Activated naive CD8-positive, alpha-beta T cell treated with anti-CD3 and anti-CD28 coated beads, Interleukin-2, amount 50 U/mL, for 24 hours (primary cell): ENCODE measurements at regions not wholly inside any gene's neighbourhood (a gene's known extent, or its start where the extent isn't known, plus 50 kb on each side); places are given as distances from the start of the nearest gene placed in this dataset.

ENCODE experiments used
- ATAC-seq: fragments of 150-1000 bp; cut with Tn5 transposase; one replicate; pipeline ENCODE4 v1.10.0; 2021
- DNase-seq: peaks from one replicate; pipeline ENCODE4 v3.0.0; 2021
- H3K27ac Mint-ChIP-seq: one replicate; pipeline ENCODE4 v1.8.0; 2021; ENCODE audit warnings: mild to moderate bottlenecking, mixed read lengths
- H3K27me3 Mint-ChIP-seq: one replicate; pipeline ENCODE4 v1.8.0; 2021; ENCODE audit warnings: mixed read lengths
- H3K36me3 Mint-ChIP-seq: one replicate; pipeline ENCODE4 v1.8.0; 2021; ENCODE audit warnings: low read depth, mixed read lengths
- H3K4me1 Mint-ChIP-seq: one replicate; pipeline ENCODE4 v1.8.0; 2021; ENCODE audit warnings: mixed read lengths
- H3K4me3 Mint-ChIP-seq: one replicate; pipeline ENCODE4 v1.8.0; 2021; ENCODE audit warnings: mild to moderate bottlenecking, moderate library complexity, mixed read lengths
- H3K9me3 Mint-ChIP-seq: one replicate; pipeline ENCODE4 v1.8.0; 2021; ENCODE audit warnings: mixed read lengths

GRCh38 chr2:12603781-12604295, 112.9 kb upstream of the TRIB2 start:
- no peak for ATAC-seq
- Mint-ChIP-seq H3K4me3 (no peak overlapping the region), H3K4me1 (peaks cover 23% of the 10 kb centered on the region), H3K9me3 (no peaks in the 10 kb centered on the region), H3K27me3 (peaks cover 3% of the 10 kb centered on the region), H3K27ac (no peak overlapping the region), H3K36me3 (no peaks in the 10 kb centered on the region)
- no peak for DNase-seq

GRCh38 chr2:12604341-12604740, 112.4 kb upstream of the TRIB2 start:
- no peak for ATAC-seq
- Mint-ChIP-seq H3K36me3 (no peaks in the 10 kb centered on the region), H3K4me1 (peaks cover 23% of the 10 kb centered on the region), H3K27me3 (peaks cover 3% of the 10 kb centered on the region), H3K4me3 (no peak overlapping the region), H3K9me3 (no peaks in the 10 kb centered on the region), H3K27ac (no peak overlapping the region)
- DNase-seq: no peak

GRCh38 chr2:12605366-12605765, 111.4 kb upstream of the TRIB2 start:
- Mint-ChIP-seq H3K4me3 (no peak overlapping the region), H3K27me3 (peaks cover 3% of the 10 kb centered on the region), H3K27ac (no peak overlapping the region), H3K36me3 (no peaks in the 10 kb centered on the region), H3K4me1 (peaks cover 23% of the 10 kb centered on the region), H3K9me3 (peaks cover 3% of the 10 kb centered on the region)
- ATAC-seq: no peak
- no peak for DNase-seq

GRCh38 chr2:12605936-12606335, 110.8 kb upstream of the TRIB2 start:
- ATAC-seq: no peak
- H3K36me3 Mint-ChIP-seq: no peaks in the 10 kb centered on the region
- H3K9me3 Mint-ChIP-seq: peaks cover 6% of the 10 kb centered on the region
- DNase-seq: no peak
- no peak overlapping the region for H3K4me3 Mint-ChIP-seq
- peaks cover 23% of the 10 kb centered on the region for H3K4me1 Mint-ChIP-seq
- peaks cover 3% of the 10 kb centered on the region for H3K27me3 Mint-ChIP-seq
- no peak overlapping the region for H3K27ac Mint-ChIP-seq

- H3K27me3 Mint-ChIP-seq: peaks cover 3% of the 10 kb centered on the region
- no peaks in the 10 kb centered on the region for H3K36me3 Mint-ChIP-seq
- H3K4me1 Mint-ChIP-seq: peaks cover 23% of the 10 kb centered on the region
- no peak overlapping the region for H3K4me3 Mint-ChIP-seq
- DNase-seq (no peak), ATAC-seq (peak; percentile 41)
- H3K9me3 Mint-ChIP-seq: peaks cover 6% of the 10 kb centered on the region
- no peak overlapping the region for H3K27ac Mint-ChIP-seq
Observed at GRCh38 chr2:12606472-12607000, 110.2 kb upstream of the TRIB2 start.

GRCh38 chr2:12607971-12608370, 108.8 kb upstream of the TRIB2 start:
- Mint-ChIP-seq H3K9me3 (peaks cover 6% of the 10 kb centered on the region), H3K27ac (peak overlapping the region; percentile 13), H3K27me3 (peaks cover 3% of the 10 kb centered on the region), H3K4me1 (peaks cover 27% of the 10 kb centered on the region), H3K4me3 (no peak overlapping the region), H3K36me3 (no peaks in the 10 kb centered on the region)
- ATAC-seq (peak; percentile 98), DNase-seq (no peak)

GRCh38 chr2:12610314-12610713, 106.4 kb upstream of the TRIB2 start:
- no peaks in the 10 kb centered on the region for H3K36me3 Mint-ChIP-seq
- H3K4me3 Mint-ChIP-seq: no peak overlapping the region
- H3K27me3 Mint-ChIP-seq: no peaks in the 10 kb centered on the region
- H3K27ac Mint-ChIP-seq: no peak overlapping the region
- H3K4me1 Mint-ChIP-seq: peaks cover 27% of the 10 kb centered on the region
- DNase-seq (no peak), ATAC-seq (no peak)
- H3K9me3 Mint-ChIP-seq: peaks cover 6% of the 10 kb centered on the region

GRCh38 chr2:12612168-12612567, 104.6 kb upstream of the TRIB2 start:
- ATAC-seq (no peak), DNase-seq (no peak)
- H3K4me1 Mint-ChIP-seq: peaks cover 27% of the 10 kb centered on the region
- no peak overlapping the region for H3K27ac Mint-ChIP-seq
- H3K36me3 Mint-ChIP-seq: no peaks in the 10 kb centered on the region
- no peaks in the 10 kb centered on the region for H3K27me3 Mint-ChIP-seq
- peaks cover 8% of the 10 kb centered on the region for H3K9me3 Mint-ChIP-seq
- H3K4me3 Mint-ChIP-seq: no peak overlapping the region

- peaks cover 10% of the 10 kb centered on the region for H3K9me3 Mint-ChIP-seq
- no peaks in the 10 kb centered on the region for H3K36me3 Mint-ChIP-seq
- H3K27me3 Mint-ChIP-seq: no peaks in the 10 kb centered on the region
- DNase-seq (no peak), ATAC-seq (no peak)
- H3K27ac Mint-ChIP-seq: no peak overlapping the region
- H3K4me1 Mint-ChIP-seq: peaks cover 26% of the 10 kb centered on the region
- no peak overlapping the region for H3K4me3 Mint-ChIP-seq
Observed at GRCh38 chr2:12612671-12613070, 104.1 kb upstream of the TRIB2 start.

GRCh38 chr2:12613137-12613835, 103.5 kb upstream of the TRIB2 start:
- H3K4me3 Mint-ChIP-seq: no peak overlapping the region
- H3K27ac Mint-ChIP-seq: no peak overlapping the region
- DNase-seq (no peak), ATAC-seq (no peak)
- no peaks in the 10 kb centered on the region for H3K27me3 Mint-ChIP-seq
- no peaks in the 10 kb centered on the region for H3K36me3 Mint-ChIP-seq
- H3K9me3 Mint-ChIP-seq: peaks cover 10% of the 10 kb centered on the region
- H3K4me1 Mint-ChIP-seq: peaks cover 24% of the 10 kb centered on the region

- Mint-ChIP-seq H3K36me3 (no peaks in the 10 kb centered on the region), H3K9me3 (peaks cover 6% of the 10 kb centered on the region), H3K27me3 (no peaks in the 10 kb centered on the region), H3K4me3 (no peak overlapping the region), H3K4me1 (peaks cover 39% of the 10 kb centered on the region), H3K27ac (no peak overlapping the region)
- DNase-seq (no peak), ATAC-seq (no peak)
Observed at GRCh38 chr2:12615509-12615908, 101.2 kb upstream of the TRIB2 start.

GRCh38 chr2:12616456-12617156, 100.1 kb upstream of the TRIB2 start:
- DNase-seq: no peak
- Mint-ChIP-seq H3K27ac (no peak overlapping the region), H3K36me3 (no peaks in the 10 kb centered on the region), H3K4me1 (peaks cover 43% of the 10 kb centered on the region), H3K9me3 (peaks cover 4% of the 10 kb centered on the region), H3K27me3 (no peaks in the 10 kb centered on the region), H3K4me3 (no peak overlapping the region)
- peak; percentile 38 for ATAC-seq

- Mint-ChIP-seq H3K4me3 (no peak overlapping the region), H3K27ac (no peak overlapping the region)
- ATAC-seq: no peak
Observed at GRCh38 chr2:12617366-12617765, 99.4 kb upstream of the TRIB2 start.

GRCh38 chr2:12617853-12618252, 98.9 kb upstream of the TRIB2 start:
- Mint-ChIP-seq H3K27me3 (no peaks in the 10 kb centered on the region), H3K4me1 (peaks cover 39% of the 10 kb centered on the region), H3K4me3 (no peak overlapping the region), H3K36me3 (no peaks in the 10 kb centered on the region), H3K9me3 (peaks cover 4% of the 10 kb centered on the region), H3K27ac (no peak overlapping the region)
- no peak for ATAC-seq
- no peak for DNase-seq

More at GRCh38 chr2:12617366-12617765, 99.4 kb upstream of the TRIB2 start:
- Mint-ChIP-seq H3K36me3 (no peaks in the 10 kb centered on the region), H3K4me1 (peaks cover 43% of the 10 kb centered on the region), H3K27me3 (no peaks in the 10 kb centered on the region), H3K9me3 (peaks cover 4% of the 10 kb centered on the region)
- no peak for DNase-seq

- no peak for DNase-seq
Observed at GRCh38 chr2:12618576-12618975, 98.2 kb upstream of the TRIB2 start.

More at GRCh38 chr2:12618576-12618975, 98.2 kb upstream of the TRIB2 start:
- H3K27me3 Mint-ChIP-seq: no peaks in the 10 kb centered on the region
- H3K27ac Mint-ChIP-seq: no peak overlapping the region
- peaks cover 39% of the 10 kb centered on the region for H3K4me1 Mint-ChIP-seq
- H3K36me3 Mint-ChIP-seq: no peaks in the 10 kb centered on the region
- ATAC-seq: no peak
- H3K4me3 Mint-ChIP-seq: no peak overlapping the region
- peaks cover 4% of the 10 kb centered on the region for H3K9me3 Mint-ChIP-seq
